ENCODE measurements at regions not wholly inside any gene's neighbourhood (a gene's known extent, or its start where the extent isn't known, plus 50 kb on each side); places are given as distances from the start of the nearest gene placed in this dataset.

- no peak overlapping the region for H3K4me3 ChIP-seq
- no peaks in the 10 kb centered on the region for H3K27me3 ChIP-seq
- intact Hi-C loops (cut with DNase I) = no loop called here
- H3K27ac ChIP-seq = no peak overlapping the region
- no peaks in the 10 kb centered on the region for H3K4me1 ChIP-seq
- TF ChIP-seq CTCF (IDR thresholded peaks at IDR 0.05) = no peak
- peaks cover 0 to 5% of the 10 kb centered on the region in 2 donors for H3K9me3 ChIP-seq
- no peaks in the 10 kb centered on the region for H3K36me3 ChIP-seq
- DNase-seq (ENCODE audit: low spot score in 2 of 2) = no peak
These were observed 109.4 kb downstream of the TBXT start for GRCh38 chr6:166058064-166058739.

- no peaks in the 10 kb centered on the region for H3K27me3 ChIP-seq
- H3K4me1 ChIP-seq = no peaks in the 10 kb centered on the region
- peaks cover 0 to 13% of the 10 kb centered on the region in 2 donors for H3K9me3 ChIP-seq
- H3K27ac ChIP-seq = no peak overlapping the region
- no peak overlapping the region for H3K4me3 ChIP-seq
- intact Hi-C loops (cut with DNase I) = no loop called here
- H3K36me3 ChIP-seq = no peaks in the 10 kb centered on the region
- no peak for TF ChIP-seq CTCF (IDR thresholded peaks at IDR 0.05)
- DNase-seq (ENCODE audit: low spot score in 2 of 2) = no peak
These were observed 110.2 kb downstream of the TBXT start for GRCh38 chr6:166057431-166057830.

GRCh38 chr6:166056637-166057036 lies 111.0 kb downstream of the TBXT start:
- Histone ChIP-seq H3K9me3 (peaks cover 0 to 13% of the 10 kb centered on the region in 2 donors), H3K36me3 (no peaks in the 10 kb centered on the region), H3K4me3 (no peak overlapping the region), H3K4me1 (no peaks in the 10 kb centered on the region), H3K27me3 (no peaks in the 10 kb centered on the region), H3K27ac (no peak overlapping the region)
- intact Hi-C loops (cut with DNase I) = no loop called here
- no peak for TF ChIP-seq CTCF (IDR thresholded peaks at IDR 0.05)
- DNase-seq (ENCODE audit: low spot score in 2 of 2) = no peak

GRCh38 chr6:166055801-166056200 lies 111.8 kb downstream of the TBXT start:
- no peaks in the 10 kb centered on the region for H3K36me3 ChIP-seq
- H3K9me3 ChIP-seq = peaks cover 0 to 13% of the 10 kb centered on the region in 2 donors
- no peaks in the 10 kb centered on the region for H3K4me1 ChIP-seq
- H3K27ac ChIP-seq = no peak overlapping the region
- DNase-seq (ENCODE audit: low spot score in 2 of 2) = no peak
- H3K4me3 ChIP-seq = no peak overlapping the region
- no peaks in the 10 kb centered on the region for H3K27me3 ChIP-seq
- no peak for TF ChIP-seq CTCF (IDR thresholded peaks at IDR 0.05)
- intact Hi-C loops (cut with DNase I) = no loop called here

GRCh38 chr6:166052837-166053236 lies 114.8 kb downstream of the TBXT start:
- H3K4me1 ChIP-seq = no peaks in the 10 kb centered on the region
- H3K9me3 ChIP-seq = peaks cover 0 to 13% of the 10 kb centered on the region in 2 donors
- DNase-seq (ENCODE audit: low spot score in 2 of 2) = no peak
- H3K27me3 ChIP-seq = no peaks in the 10 kb centered on the region
- H3K4me3 ChIP-seq = no peak overlapping the region
- H3K27ac ChIP-seq = no peak overlapping the region
- H3K36me3 ChIP-seq = no peaks in the 10 kb centered on the region
- TF ChIP-seq CTCF (IDR thresholded peaks at IDR 0.05) = no peak
- intact Hi-C loops (cut with DNase I) = no loop called here

GRCh38 chr6:166050559-166050958 lies 117.1 kb downstream of the TBXT start:
- no peak overlapping the region for H3K4me3 ChIP-seq
- no peak for TF ChIP-seq CTCF (IDR thresholded peaks at IDR 0.05)
- no peaks in the 10 kb centered on the region for H3K27me3 ChIP-seq
- peaks cover 0 to 13% of the 10 kb centered on the region in 2 donors for H3K9me3 ChIP-seq
- no peak for DNase-seq (ENCODE audit: low spot score in 2 of 2)
- no peak overlapping the region for H3K27ac ChIP-seq
- H3K36me3 ChIP-seq = no peaks in the 10 kb centered on the region
- no peaks in the 10 kb centered on the region for H3K4me1 ChIP-seq
- intact Hi-C loops (cut with DNase I) = no loop called here

Measured in ascending aorta (tissue), 2 donors.